ENCODE measurements at regions not wholly inside any gene's neighbourhood (a gene's known extent, or its start where the extent isn't known, plus 50 kb on each side); places are given as distances from the start of the nearest gene placed in this dataset.

DNA sequence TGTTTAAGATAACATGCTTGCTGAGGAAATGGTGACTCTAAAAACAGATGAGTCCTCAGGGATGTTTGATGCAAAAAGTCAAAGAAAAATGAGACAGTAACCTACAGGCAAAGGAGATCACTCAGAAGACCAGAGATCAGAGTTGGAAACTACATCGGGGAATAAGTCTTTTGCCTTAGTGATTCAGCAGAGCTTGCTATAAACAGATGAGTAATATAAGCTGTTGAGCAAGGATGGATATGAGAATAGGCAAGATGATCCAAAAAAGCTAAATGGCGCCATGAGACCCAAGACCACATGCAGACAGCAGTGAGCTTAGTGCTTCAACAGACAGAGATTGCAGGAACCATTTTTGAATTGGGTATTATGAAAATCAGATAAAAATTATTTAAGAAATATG lies 168.6 kb downstream of the POSTN start:
- DNase-seq (ENCODE audit: low read depth): no peak
- TF ChIP-seq POLR2A (IDR thresholded peaks at IDR 0.05; ENCODE audit: extremely low read depth, insufficient read length) (no peak), MYC (IDR thresholded peaks at IDR 0.05; ENCODE audit: low read depth, low read length) (no peak)
- TF ChIP-seq, protein P1, sequence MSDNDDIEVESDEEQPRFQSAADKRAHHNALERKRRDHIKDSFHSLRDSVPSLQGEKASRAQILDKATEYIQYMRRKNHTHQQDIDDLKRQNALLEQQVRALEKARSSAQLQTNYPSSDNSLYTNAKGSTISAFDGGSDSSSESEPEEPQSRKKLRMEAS (IDR thresholded peaks at IDR 0.05; ENCODE audit: low read depth, low read length): no peak
- TF ChIP-seq, protein P2, sequence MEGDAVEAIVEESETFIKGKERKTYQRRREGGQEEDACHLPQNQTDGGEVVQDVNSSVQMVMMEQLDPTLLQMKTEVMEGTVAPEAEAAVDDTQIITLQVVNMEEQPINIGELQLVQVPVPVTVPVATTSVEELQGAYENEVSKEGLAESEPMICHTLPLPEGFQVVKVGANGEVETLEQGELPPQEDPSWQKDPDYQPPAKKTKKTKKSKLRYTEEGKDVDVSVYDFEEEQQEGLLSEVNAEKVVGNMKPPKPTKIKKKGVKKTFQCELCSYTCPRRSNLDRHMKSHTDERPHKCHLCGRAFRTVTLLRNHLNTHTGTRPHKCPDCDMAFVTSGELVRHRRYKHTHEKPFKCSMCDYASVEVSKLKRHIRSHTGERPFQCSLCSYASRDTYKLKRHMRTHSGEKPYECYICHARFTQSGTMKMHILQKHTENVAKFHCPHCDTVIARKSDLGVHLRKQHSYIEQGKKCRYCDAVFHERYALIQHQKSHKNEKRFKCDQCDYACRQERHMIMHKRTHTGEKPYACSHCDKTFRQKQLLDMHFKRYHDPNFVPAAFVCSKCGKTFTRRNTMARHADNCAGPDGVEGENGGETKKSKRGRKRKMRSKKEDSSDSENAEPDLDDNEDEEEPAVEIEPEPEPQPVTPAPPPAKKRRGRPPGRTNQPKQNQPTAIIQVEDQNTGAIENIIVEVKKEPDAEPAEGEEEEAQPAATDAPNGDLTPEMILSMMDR (IDR thresholded peaks at IDR 0.05; ENCODE audit: low read depth, low read length): no peak
- no peak overlapping the region for H3K4me3 ChIP-seq (ENCODE audit: low read depth, low read length)

DNA sequence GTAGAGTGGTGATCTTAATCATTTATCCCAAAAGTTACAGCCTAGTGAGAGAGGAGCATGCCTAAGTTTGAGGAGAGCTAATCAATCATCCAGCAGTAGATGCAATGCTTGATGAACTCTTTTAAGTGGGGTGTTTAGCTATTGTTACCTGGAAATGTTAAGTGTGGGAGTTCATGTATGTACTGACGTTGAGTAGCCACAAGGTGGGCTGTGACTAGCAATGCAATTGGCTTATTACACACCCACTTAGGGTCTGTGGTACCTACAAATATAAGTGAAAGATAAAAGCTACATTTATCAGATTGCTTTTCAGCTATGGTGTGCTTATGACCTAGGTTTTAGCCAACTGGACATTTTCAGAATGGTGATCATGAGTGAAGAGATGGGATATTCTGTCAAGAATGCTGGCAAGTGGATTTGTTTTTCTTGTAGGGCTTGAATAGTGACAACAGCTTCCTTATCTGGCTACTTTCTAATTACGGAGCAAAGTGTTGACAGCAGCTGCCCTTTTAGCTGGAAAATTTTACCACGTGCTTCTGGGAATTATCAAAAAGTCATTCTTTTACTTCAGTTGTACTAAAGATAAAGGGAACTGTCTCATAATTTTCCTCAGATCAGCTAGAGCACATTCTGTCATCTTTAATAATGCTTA lies 170.6 kb downstream of the POSTN start:
- TF ChIP-seq MYC (IDR thresholded peaks at IDR 0.05; ENCODE audit: low read depth, low read length) (no peak), POLR2A (IDR thresholded peaks at IDR 0.05; ENCODE audit: extremely low read depth, insufficient read length) (no peak)
- TF ChIP-seq, protein P1 (IDR thresholded peaks at IDR 0.05; ENCODE audit: low read depth, low read length): peak; percentile 33; the same call in 1 of the 2 replicates
- no peak overlapping the region for H3K4me3 ChIP-seq (ENCODE audit: low read depth, low read length)
- no peak for DNase-seq (ENCODE audit: low read depth)

DNA sequence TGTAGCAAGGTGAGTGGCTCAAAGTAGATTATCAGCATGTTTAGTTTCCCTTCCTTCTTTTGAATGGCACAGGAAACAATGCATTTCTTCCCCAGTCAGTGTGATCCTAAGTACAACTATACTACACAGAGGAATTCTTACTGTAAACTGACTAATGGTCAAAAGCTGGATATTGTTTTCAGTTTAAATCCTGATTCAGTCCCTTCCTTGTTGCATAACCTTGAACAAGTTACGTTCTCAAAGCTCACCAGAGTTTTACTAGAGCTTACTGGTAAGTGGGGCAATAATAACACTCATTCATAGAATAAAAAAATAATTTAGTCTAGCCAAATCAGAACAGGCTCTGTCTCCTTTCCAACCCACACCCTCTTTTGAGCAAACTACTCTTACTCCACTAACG lies 180.1 kb downstream of the POSTN start:
- no peak for TF ChIP-seq MYC (IDR thresholded peaks at IDR 0.05; ENCODE audit: low read depth, low read length)
- TF ChIP-seq, protein P2 (IDR thresholded peaks at IDR 0.05; ENCODE audit: low read depth, low read length): no peak
- no peak for TF ChIP-seq POLR2A (IDR thresholded peaks at IDR 0.05; ENCODE audit: extremely low read depth, insufficient read length)
- TF ChIP-seq, protein P1 (IDR thresholded peaks at IDR 0.05; ENCODE audit: low read depth, low read length): no peak
- H3K4me3 ChIP-seq (ENCODE audit: low read depth, low read length): no peak overlapping the region
- DNase-seq (ENCODE audit: low read depth): no peak

DNA sequence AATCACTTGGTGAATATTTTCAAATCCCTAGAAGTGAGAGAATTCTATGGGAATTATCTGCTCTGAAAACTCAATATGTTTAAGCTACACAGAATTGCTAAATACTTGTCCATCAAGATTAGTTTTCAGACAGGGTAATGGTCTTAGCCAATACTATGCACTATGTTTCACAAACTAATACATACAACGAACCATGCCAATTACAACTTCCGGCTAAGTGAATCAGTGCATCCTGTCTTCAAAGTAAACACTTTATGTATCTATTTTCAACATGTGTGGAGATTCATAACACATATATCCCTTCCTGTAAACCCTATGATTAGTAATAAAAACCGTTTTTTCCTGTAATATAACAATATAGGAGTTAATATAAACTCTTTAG lies 181.5 kb downstream of the POSTN start:
- no peak overlapping the region for H3K4me3 ChIP-seq (ENCODE audit: low read depth, low read length)
- TF ChIP-seq POLR2A (IDR thresholded peaks at IDR 0.05; ENCODE audit: extremely low read depth, insufficient read length): no peak
- TF ChIP-seq, protein P1 (IDR thresholded peaks at IDR 0.05; ENCODE audit: low read depth, low read length): no peak
- TF ChIP-seq MYC (IDR thresholded peaks at IDR 0.05; ENCODE audit: low read depth, low read length): no peak
- TF ChIP-seq, protein P2 (IDR thresholded peaks at IDR 0.05; ENCODE audit: low read depth, low read length): no peak
- no peak for DNase-seq (ENCODE audit: low read depth)

DNA sequence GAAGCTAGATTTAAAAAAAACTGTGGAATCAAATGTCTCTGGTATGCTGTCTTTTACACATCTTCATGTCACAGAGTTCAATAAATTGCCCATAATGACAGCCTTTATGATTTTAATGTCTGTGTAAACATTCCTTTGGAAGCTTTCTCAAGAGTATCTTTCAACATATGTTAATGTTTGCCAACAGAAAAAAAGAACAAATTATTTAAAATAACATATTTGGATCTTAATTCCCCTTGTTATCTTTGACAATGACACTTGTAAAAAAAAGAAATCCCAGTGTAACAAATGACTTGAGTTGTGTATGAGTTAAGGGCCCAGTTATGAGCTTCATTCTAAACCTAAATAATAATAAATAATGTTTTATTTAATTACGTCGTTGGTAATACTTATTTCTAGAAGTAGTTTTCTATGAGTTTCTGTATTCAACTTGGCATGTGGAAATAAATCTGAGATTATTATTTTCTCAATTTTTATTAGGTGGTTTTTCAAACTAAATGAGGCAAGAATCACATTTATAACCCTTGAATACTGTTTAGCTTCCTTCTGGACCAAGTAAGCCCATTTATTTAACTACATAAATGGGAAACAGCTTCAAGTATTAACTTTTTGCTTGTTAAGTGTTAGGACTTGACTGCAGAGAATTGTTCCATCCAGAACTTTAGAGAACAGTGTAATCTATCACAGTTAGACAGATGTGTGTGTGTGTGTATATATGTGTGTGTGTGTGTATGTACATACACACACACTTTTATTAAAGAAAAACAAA lies 182.1 kb downstream of the POSTN start:
- TF ChIP-seq POLR2A (IDR thresholded peaks at IDR 0.05; ENCODE audit: extremely low read depth, insufficient read length) (no peak), MYC (IDR thresholded peaks at IDR 0.05; ENCODE audit: low read depth, low read length) (no peak)
- TF ChIP-seq, protein P1 (IDR thresholded peaks at IDR 0.05; ENCODE audit: low read depth, low read length): no peak
- TF ChIP-seq, protein P2 (IDR thresholded peaks at IDR 0.05; ENCODE audit: low read depth, low read length): no peak
- no peak for DNase-seq (ENCODE audit: low read depth)
- no peak overlapping the region for H3K4me3 ChIP-seq (ENCODE audit: low read depth, low read length)

DNA sequence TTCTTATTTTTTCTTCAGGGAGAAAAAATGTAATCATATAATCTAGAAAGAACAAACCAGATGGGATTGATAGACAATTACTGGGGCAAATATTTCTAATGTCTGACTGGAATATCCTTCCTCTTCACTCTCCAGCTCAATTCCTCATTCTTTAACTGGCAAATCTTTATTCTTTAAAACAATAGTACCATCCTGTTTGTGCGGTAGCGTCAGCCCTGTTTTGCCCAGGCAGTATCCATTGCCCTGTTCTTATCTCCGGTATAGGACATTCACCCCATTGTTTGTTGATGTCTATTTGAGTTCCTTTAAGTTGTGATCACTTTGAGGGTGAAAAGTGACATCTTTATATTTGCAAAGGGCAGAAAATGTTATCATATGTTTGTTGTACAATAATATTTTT lies 185.4 kb downstream of the POSTN start:
- no peak for DNase-seq (ENCODE audit: low read depth)
- no peak overlapping the region for H3K4me3 ChIP-seq (ENCODE audit: low read depth, low read length)
- TF ChIP-seq POLR2A (IDR thresholded peaks at IDR 0.05; ENCODE audit: extremely low read depth, insufficient read length): no peak
- TF ChIP-seq, protein P2 (IDR thresholded peaks at IDR 0.05; ENCODE audit: low read depth, low read length): no peak
- TF ChIP-seq, protein P1 (IDR thresholded peaks at IDR 0.05; ENCODE audit: low read depth, low read length): no peak
- TF ChIP-seq MYC (IDR thresholded peaks at IDR 0.05; ENCODE audit: low read depth, low read length): no peak

Data from NB4 (cell line).